IPS DF 6.9 (cell line): ENCODE measurements at regions not wholly inside any gene's neighbourhood (a gene's known extent, or its start where the extent isn't known, plus 50 kb on each side); places are given as distances from the start of the nearest gene placed in this dataset.
A peak's percentile ranks its signal among the peaks of the same experiment; 100 is the strongest.

Source experiments
- DNase-seq: peaks from one replicate; pipeline ENCODE4 v3.0.0-alpha.2; 2013; ENCODE audit warnings: low read depth, low spot score
- H3K27ac ChIP-seq: one replicate; pipeline ENCODE4 v1.5.1; 2013; ENCODE audit warnings: low read length, control low read depth
- H3K27me3 ChIP-seq: 2 replicates; pipeline ENCODE4 v1.6.1; 2013; ENCODE audit warnings: mild to moderate bottlenecking, low read length; ENCODE audit not compliant: control insufficient read depth, insufficient read depth
- H3K36me3 ChIP-seq: 2 replicates; pipeline ENCODE4 v1.6.1; 2013; ENCODE audit warnings: low read length; ENCODE audit not compliant: control insufficient read depth, insufficient read depth
- H3K4me1 ChIP-seq: 2 replicates; pipeline ENCODE4 v1.6.1; 2013; ENCODE audit warnings: low read length; ENCODE audit not compliant: control insufficient read depth, insufficient read depth
- H3K4me3 ChIP-seq: 2 replicates; pipeline ENCODE4 v1.5.1; 2013; ENCODE audit warnings: mild to moderate bottlenecking, low read length
- H3K9me3 ChIP-seq: 2 replicates; pipeline ENCODE4 v1.6.1; 2013; ENCODE audit warnings: low read length, inconsistent platforms; ENCODE audit not compliant: control insufficient read depth, insufficient read depth
- WGBS: extraction: QIAGEN DNeasy Blood & Tissue Kit; methylation state at CpG from one replicate; pipeline ENCODE4 v1.1.7; 2013; ENCODE audit warnings: mixed read lengths, missing lambda C conversion rate; ENCODE audit not compliant: insufficient read length, insufficient coverage; 5-methylcytosine and 5-hydroxymethylcytosine counted together

DNA sequence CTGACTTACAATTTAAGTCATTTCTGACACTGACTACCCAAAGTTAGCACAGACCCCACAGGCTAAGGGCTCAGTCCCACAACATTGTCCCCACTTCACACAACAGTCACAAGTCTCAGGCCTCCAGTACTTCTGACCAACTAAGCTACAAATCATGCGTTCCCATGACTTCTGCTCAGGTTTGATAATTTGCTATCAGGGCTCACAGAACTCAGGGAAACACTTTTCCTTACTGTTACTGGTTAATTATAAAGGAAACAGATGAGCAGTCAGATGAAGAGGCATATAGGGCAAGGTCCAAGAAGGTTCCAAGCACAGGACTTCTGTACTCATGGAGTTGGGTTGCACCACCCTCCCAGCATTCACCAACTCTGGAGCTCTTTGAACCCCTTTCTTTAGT lies 151.2 kb upstream of the TNR start:
- no peak for DNase-seq
- Histone ChIP-seq H3K27ac (no peak overlapping the region), H3K9me3 (no peaks in the 10 kb centered on the region), H3K36me3 (no peaks in the 10 kb centered on the region), H3K27me3 (peaks cover 27% of the 10 kb centered on the region; the same call in 1 of the 2 replicates), H3K4me3 (no peak overlapping the region), H3K4me1 (no peaks in the 10 kb centered on the region)
- no CpG with 5 or more reads among the region's 1 CpG for WGBS

GRCh38 chr1:175893192-175893591 lies 149.8 kb upstream of the TNR start:
- no CpG with 5 or more reads among the region's 3 CpGs for WGBS
- H3K4me1 ChIP-seq, result no peaks in the 10 kb centered on the region; the same call in 1 of the 2 replicates
- peaks cover 24% of the 10 kb centered on the region; the same call in 1 of the 2 replicates for H3K27me3 ChIP-seq
- H3K9me3 ChIP-seq, result no peaks in the 10 kb centered on the region
- no peak overlapping the region for H3K4me3 ChIP-seq
- H3K36me3 ChIP-seq, result no peaks in the 10 kb centered on the region
- no peak for DNase-seq
- no peak overlapping the region for H3K27ac ChIP-seq

DNA sequence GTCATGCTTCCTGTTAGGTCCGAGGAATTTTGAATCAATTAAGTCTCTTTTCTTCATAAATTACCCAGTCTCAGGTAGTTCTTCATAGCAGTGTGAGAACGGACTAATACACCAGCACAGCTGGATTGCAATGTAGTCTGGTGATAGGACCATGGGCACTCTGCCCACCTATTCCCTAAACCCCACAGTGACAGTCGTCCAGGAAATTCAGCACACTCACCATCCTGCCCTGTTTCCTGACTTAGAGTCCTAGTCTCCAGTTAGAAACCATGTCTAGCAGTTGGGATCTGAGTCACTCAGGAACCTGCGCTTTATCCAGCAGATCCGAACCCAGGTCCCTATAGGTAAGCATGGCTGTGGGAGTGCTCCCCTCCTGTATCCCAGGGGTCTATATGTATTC lies 149.3 kb upstream of the TNR start:
- H3K4me1 ChIP-seq, result no peaks in the 10 kb centered on the region; the same call in 1 of the 2 replicates
- H3K36me3 ChIP-seq, result no peaks in the 10 kb centered on the region
- no peak overlapping the region for H3K4me3 ChIP-seq
- no CpG with 5 or more reads among the region's 5 CpGs for WGBS
- H3K27ac ChIP-seq, result no peak overlapping the region
- H3K9me3 ChIP-seq, result no peaks in the 10 kb centered on the region
- H3K27me3 ChIP-seq, result peaks cover 22% of the 10 kb centered on the region; the same call in 1 of the 2 replicates
- no peak for DNase-seq

GRCh38 chr1:175891783-175892309 lies 148.5 kb upstream of the TNR start:
- H3K9me3 ChIP-seq, result no peaks in the 10 kb centered on the region
- no CpG with 5 or more reads among the region's 10 CpGs for WGBS
- no peak overlapping the region for H3K4me3 ChIP-seq
- H3K27me3 ChIP-seq, result peaks cover 18% of the 10 kb centered on the region; the same call in 1 of the 2 replicates
- no peaks in the 10 kb centered on the region for H3K36me3 ChIP-seq
- no peaks in the 10 kb centered on the region; the same call in 1 of the 2 replicates for H3K4me1 ChIP-seq
- DNase-seq, result no peak
- no peak overlapping the region for H3K27ac ChIP-seq

DNA sequence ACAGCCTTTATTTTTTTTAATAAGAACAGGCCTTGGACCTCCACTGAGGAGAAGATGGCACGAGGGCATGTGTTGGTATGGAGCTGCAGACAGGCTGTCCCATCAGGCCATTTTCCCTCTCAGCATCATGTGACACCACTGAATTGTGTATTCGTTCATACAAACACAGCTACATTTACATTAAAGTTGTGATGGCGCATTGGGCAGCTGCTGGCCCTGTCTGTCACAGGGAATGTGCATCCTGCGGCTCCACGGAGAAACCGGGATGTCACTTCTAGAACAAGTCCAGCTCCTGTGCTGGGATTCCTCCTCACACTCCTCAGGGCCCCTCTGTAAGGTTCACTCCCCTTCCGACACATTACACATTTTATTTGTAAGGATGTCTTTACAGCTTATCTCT lies 147.6 kb upstream of the TNR start:
- DNase-seq, result no peak
- WGBS, result no CpG with 5 or more reads among the region's 7 CpGs
- peaks cover 18% of the 10 kb centered on the region; the same call in 1 of the 2 replicates for H3K27me3 ChIP-seq
- no peak overlapping the region for H3K4me3 ChIP-seq
- no peaks in the 10 kb centered on the region; the same call in 1 of the 2 replicates for H3K4me1 ChIP-seq
- no peak overlapping the region for H3K27ac ChIP-seq
- no peaks in the 10 kb centered on the region for H3K9me3 ChIP-seq
- H3K36me3 ChIP-seq, result no peaks in the 10 kb centered on the region

GRCh38 chr1:175889848-175890247 lies 146.5 kb upstream of the TNR start:
- peaks cover 18% of the 10 kb centered on the region; the same call in 1 of the 2 replicates for H3K27me3 ChIP-seq

GRCh38 chr1:175888996-175889395 lies 145.6 kb upstream of the TNR start:
- WGBS, result no CpG with 5 or more reads among the region's 2 CpGs

More at GRCh38 chr1:175889848-175890247, 146.5 kb upstream of the TNR start:
- Histone ChIP-seq H3K27ac (no peak overlapping the region), H3K4me3 (no peak overlapping the region), H3K36me3 (no peaks in the 10 kb centered on the region), H3K9me3 (no peaks in the 10 kb centered on the region), H3K4me1 (no peaks in the 10 kb centered on the region; the same call in 1 of the 2 replicates)
- no CpG with 5 or more reads among the region's 2 CpGs for WGBS
- DNase-seq, result no peak

DNA sequence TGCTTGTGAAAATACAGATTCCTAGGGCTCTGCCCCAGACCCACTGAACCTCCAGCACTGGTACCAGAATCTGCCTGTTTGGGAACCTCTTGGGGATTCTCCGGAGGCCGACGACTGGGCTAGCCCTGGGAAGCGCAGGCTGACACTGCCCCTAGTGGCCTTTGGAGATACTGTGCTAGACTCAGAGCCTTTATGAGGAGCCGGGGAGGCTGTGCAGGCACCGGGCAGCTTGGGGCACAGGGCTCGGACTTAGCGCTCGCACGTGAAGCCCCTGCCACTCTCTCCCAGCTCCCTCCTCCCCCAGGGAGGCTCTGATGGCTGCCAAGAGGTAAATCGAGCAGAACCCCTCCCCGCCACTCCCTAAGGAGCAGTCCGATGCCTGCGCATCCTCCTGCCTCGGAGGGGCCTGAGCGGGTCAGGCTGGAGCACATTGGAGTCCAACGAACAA lies 144.6 kb upstream of the TNR start:
- Histone ChIP-seq H3K4me1 (no peaks in the 10 kb centered on the region; the same call in 1 of the 2 replicates), H3K36me3 (no peaks in the 10 kb centered on the region), H3K9me3 (no peaks in the 10 kb centered on the region), H3K4me3 (no peak overlapping the region), H3K27me3 (peaks cover 18% of the 10 kb centered on the region; the same call in 1 of the 2 replicates), H3K27ac (no peak overlapping the region)
- peak; percentile 72 for DNase-seq
- WGBS, result no CpG with 5 or more reads among the region's 17 CpGs

More at GRCh38 chr1:175888996-175889395, 145.6 kb upstream of the TNR start:
- no peaks in the 10 kb centered on the region; the same call in 1 of the 2 replicates for H3K4me1 ChIP-seq
- H3K4me3 ChIP-seq, result no peak overlapping the region
- H3K36me3 ChIP-seq, result no peaks in the 10 kb centered on the region
- H3K27ac ChIP-seq, result no peak overlapping the region
- H3K9me3 ChIP-seq, result no peaks in the 10 kb centered on the region
- H3K27me3 ChIP-seq, result peaks cover 18% of the 10 kb centered on the region; the same call in 1 of the 2 replicates
- no peak for DNase-seq

GRCh38 chr1:175887521-175887920 lies 144.1 kb upstream of the TNR start:
- no peak overlapping the region for H3K4me3 ChIP-seq
- WGBS, result no CpG with 5 or more reads among the region's 20 CpGs
- no peak for DNase-seq

GRCh38 chr1:175885326-175885725 lies 141.9 kb upstream of the TNR start:
- Histone ChIP-seq H3K9me3 (no peaks in the 10 kb centered on the region), H3K4me1 (no peaks in the 10 kb centered on the region; the same call in 1 of the 2 replicates), H3K4me3 (no peak overlapping the region), H3K27ac (no peak overlapping the region), H3K36me3 (no peaks in the 10 kb centered on the region), H3K27me3 (peaks cover 10% of the 10 kb centered on the region; the same call in 1 of the 2 replicates)
- DNase-seq, result no peak

More at GRCh38 chr1:175887521-175887920, 144.1 kb upstream of the TNR start:
- Histone ChIP-seq H3K27ac (no peak overlapping the region), H3K4me1 (no peaks in the 10 kb centered on the region; the same call in 1 of the 2 replicates), H3K9me3 (no peaks in the 10 kb centered on the region), H3K36me3 (no peaks in the 10 kb centered on the region), H3K27me3 (peaks cover 15% of the 10 kb centered on the region; the same call in 1 of the 2 replicates)

GRCh38 chr1:175884369-175884768 lies 141.0 kb upstream of the TNR start:
- no peak for DNase-seq
- no CpG with 5 or more reads among the region's 5 CpGs for WGBS

More at GRCh38 chr1:175884369-175884768, 141.0 kb upstream of the TNR start:
- no peaks in the 10 kb centered on the region; the same call in 1 of the 2 replicates for H3K4me1 ChIP-seq
- no peaks in the 10 kb centered on the region for H3K9me3 ChIP-seq
- peaks cover 7% of the 10 kb centered on the region; the same call in 1 of the 2 replicates for H3K27me3 ChIP-seq
- no peak overlapping the region for H3K27ac ChIP-seq
- no peaks in the 10 kb centered on the region for H3K36me3 ChIP-seq
- no peak overlapping the region for H3K4me3 ChIP-seq
